HEK293T (cell line): ENCODE measurements at regions not wholly inside any gene's neighbourhood (a gene's known extent, or its start where the extent isn't known, plus 50 kb on each side); places are given as distances from the start of the nearest gene placed in this dataset.
"Not testable (repeated sequence)": the region's sequence is repeated elsewhere in the genome, so short reads cannot be mapped to it uniquely, and the experiment has no call there.

Experiments used
- CTCF ChIA-PET: fragments of 350-600 bp; formaldehyde crosslinking; extraction: SDS; loops from one replicate; lab custom pipeline; 2021; ENCODE audit warnings: antibody characterized with exemption, inconsistent platforms; lab: Yijun Ruan, JAX
- POLR2A ChIA-PET: fragments of 350-600 bp; formaldehyde crosslinking; extraction: SDS; loops from one replicate; lab custom pipeline; 2020; ENCODE audit warnings: antibody characterized with exemption, inconsistent platforms; lab: Yijun Ruan, JAX
- DNase-seq: peaks from one replicate; pipeline ENCODE4 v3.0.0; 2012; ENCODE audit warnings: mixed read lengths; ENCODE audit errors: extremely low spot score
- ARNT ChIP-seq: fragments of 450-650 bp; IDR thresholded peaks from 2 replicates; pipeline ENCODE4 v1.6.1; 2017; ENCODE audit warnings: mild to moderate bottlenecking
- BHLHE40 ChIP-seq: fragments of 450-650 bp; IDR thresholded peaks from 2 replicates; pipeline ENCODE4 v1.6.1; 2016; ENCODE audit warnings: mild to moderate bottlenecking, moderate library complexity, borderline replicate concordance
- CTBP1 ChIP-seq: fragments of 450-650 bp; IDR thresholded peaks from 2 replicates; pipeline ENCODE4 v1.6.1; 2016; ENCODE audit warnings: borderline replicate concordance
- ELF4 ChIP-seq: fragments of 450-650 bp; IDR thresholded peaks from 2 replicates; pipeline ENCODE4 v1.6.1; 2017; ENCODE audit warnings: antibody characterized with exemption
- FOXA1 ChIP-seq: fragments of 450-650 bp; IDR thresholded peaks from 2 replicates; pipeline ENCODE4 v1.6.1; 2016; ENCODE audit warnings: mild to moderate bottlenecking
- FOXK2 ChIP-seq: fragments of 450-650 bp; IDR thresholded peaks from 2 replicates; pipeline ENCODE4 v1.6.1; 2016; ENCODE audit warnings: mild to moderate bottlenecking
- FOXM1 ChIP-seq: fragments of 450-650 bp; IDR thresholded peaks from 2 replicates; pipeline ENCODE4 v1.6.1; 2017; ENCODE audit warnings: mild to moderate bottlenecking, borderline replicate concordance
- HDGF ChIP-seq: fragments of 450-650 bp; IDR thresholded peaks from 2 replicates; pipeline ENCODE4 v1.6.1; 2017; ENCODE audit warnings: antibody characterized with exemption, borderline replicate concordance
- L3MBTL2 ChIP-seq: fragments of 450-650 bp; conservative IDR thresholded peaks from 2 replicates; pipeline ENCODE4 v1.6.1; 2016; ENCODE audit warnings: mild to moderate bottlenecking
- LEF1 ChIP-seq: fragments of 450-650 bp; IDR thresholded peaks from 2 replicates; pipeline ENCODE4 v1.6.1; 2017; ENCODE audit warnings: mild to moderate bottlenecking, borderline replicate concordance
- NFRKB ChIP-seq: fragments of 450-650 bp; IDR thresholded peaks from 2 replicates; pipeline ENCODE4 v1.6.1; 2016; ENCODE audit warnings: mild to moderate bottlenecking, moderate library complexity
- SP1 ChIP-seq: fragments of 450-650 bp; IDR thresholded peaks from 2 replicates; pipeline ENCODE4 v1.6.1; 2017
- SUZ12 ChIP-seq: fragments of 450-650 bp; IDR thresholded peaks from 2 replicates; pipeline ENCODE4 v1.6.1; 2016; ENCODE audit warnings: mild to moderate bottlenecking
- TARDBP ChIP-seq: fragments of 450-650 bp; IDR thresholded peaks from 2 replicates; pipeline ENCODE4 v1.6.1; 2016
- ZNF384 ChIP-seq: fragments of 450-650 bp; IDR thresholded peaks from 2 replicates; pipeline ENCODE4 v1.6.1; 2016
- TF ChIP-seq, protein P1 (sequence below): fragments of 450-650 bp; IDR thresholded peaks from 2 replicates; pipeline ENCODE4 v1.6.1; 2016

DNA sequence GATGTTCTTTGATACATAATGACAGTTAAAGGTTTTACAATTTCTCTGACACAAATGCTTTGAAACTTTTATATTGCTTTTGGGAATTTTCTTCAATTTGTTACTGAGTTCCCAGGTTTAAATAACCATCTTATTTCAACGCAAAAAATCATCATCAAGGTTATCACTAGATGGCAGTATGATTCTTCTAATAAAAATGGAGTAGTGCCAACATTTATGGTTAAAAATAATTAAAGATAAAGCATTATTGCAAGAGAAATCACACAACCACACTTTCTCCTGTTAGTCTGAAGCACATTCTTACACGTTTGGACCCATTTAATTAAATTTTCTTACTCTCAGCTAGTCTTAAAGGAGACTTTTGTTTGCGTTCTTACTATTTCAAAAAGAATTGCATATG, 611.3 kb upstream of the CPXCR1 start:
- no peak for DNase-seq
- CTCF ChIA-PET, result no interaction called here
- no peak for TF ChIP-seq FOXA1
- TF ChIP-seq TARDBP, result no peak
- no peak for TF ChIP-seq HDGF
- no peak for TF ChIP-seq L3MBTL2
- no peak for TF ChIP-seq FOXK2
- TF ChIP-seq FOXM1, result no peak
- TF ChIP-seq, protein P1, sequence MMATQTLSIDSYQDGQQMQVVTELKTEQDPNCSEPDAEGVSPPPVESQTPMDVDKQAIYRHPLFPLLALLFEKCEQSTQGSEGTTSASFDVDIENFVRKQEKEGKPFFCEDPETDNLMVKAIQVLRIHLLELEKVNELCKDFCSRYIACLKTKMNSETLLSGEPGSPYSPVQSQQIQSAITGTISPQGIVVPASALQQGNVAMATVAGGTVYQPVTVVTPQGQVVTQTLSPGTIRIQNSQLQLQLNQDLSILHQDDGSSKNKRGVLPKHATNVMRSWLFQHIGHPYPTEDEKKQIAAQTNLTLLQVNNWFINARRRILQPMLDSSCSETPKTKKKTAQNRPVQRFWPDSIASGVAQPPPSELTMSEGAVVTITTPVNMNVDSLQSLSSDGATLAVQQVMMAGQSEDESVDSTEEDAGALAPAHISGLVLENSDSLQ, result no peak
- no peak for TF ChIP-seq BHLHE40
- TF ChIP-seq LEF1, result no peak
- TF ChIP-seq ZNF384, result no peak
- POLR2A ChIA-PET, result no interaction called here

- CTCF ChIA-PET, result no interaction called here
- POLR2A ChIA-PET, result no interaction called here
- no peak for DNase-seq
- TF ChIP-seq SUZ12 (no peak), HDGF (no peak), FOXA1 (no peak), ARNT (no peak), BHLHE40 (no peak), CTBP1 (no peak), FOXM1 (no peak), ZNF384 (no peak), LEF1 (no peak), TARDBP (no peak), ELF4 (no peak), NFRKB (no peak), FOXK2 (no peak), SP1 (no peak), L3MBTL2 (no peak)
- TF ChIP-seq, protein P1, result no peak
Observed at GRCh38 chrX:88136328-88136727, 610.7 kb upstream of the CPXCR1 start.

DNA sequence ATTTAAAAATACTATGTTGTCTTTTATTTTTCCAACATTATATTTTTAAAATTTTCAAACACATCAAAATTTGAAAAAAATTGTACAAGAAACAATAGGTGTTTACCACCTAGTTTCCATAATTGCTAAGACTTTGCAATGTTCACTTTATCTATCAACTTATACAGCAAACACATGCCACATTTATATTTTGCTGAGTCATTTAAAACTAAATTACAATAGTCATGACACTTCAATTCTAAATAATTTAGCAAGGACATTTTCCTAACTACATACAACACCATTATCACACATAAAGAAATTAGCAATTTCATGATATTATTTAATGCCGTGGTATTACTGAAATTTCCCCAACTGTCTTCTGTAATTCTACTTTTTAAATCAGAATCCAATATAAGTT, 600.4 kb upstream of the CPXCR1 start:
- CTCF ChIA-PET, result no interaction called here
- POLR2A ChIA-PET, result no interaction called here
- DNase-seq, result no peak
- TF ChIP-seq BHLHE40 (no peak), FOXA1 (no peak), ZNF384 (no peak), FOXM1 (no peak), NFRKB (no peak), L3MBTL2 (no peak), LEF1 (no peak), SUZ12 (no peak), TARDBP (no peak)

DNA sequence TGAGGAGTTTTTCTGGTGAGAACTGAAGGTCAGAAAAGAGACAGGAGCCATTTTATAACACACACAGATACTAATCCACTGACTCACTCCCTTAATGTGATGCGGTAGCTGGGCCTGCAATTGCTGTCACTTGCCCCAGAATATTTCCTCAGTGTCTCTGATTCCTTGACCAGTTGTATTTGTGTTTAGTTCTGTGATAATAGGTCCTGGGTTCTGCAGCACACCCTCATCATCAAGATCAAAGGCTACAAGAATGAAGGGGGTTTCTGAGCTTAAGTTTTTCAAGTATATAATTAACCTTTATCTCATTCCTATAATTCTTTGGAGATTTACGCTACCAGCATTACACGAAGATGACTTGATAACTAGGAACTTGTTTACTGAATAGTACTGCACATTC, 576.5 kb upstream of the CPXCR1 start:
- POLR2A ChIA-PET, result no interaction called here
- CTCF ChIA-PET, result no interaction called here
- TF ChIP-seq ELF4, result no peak
- no peak for TF ChIP-seq BHLHE40
- no peak for TF ChIP-seq FOXK2
- TF ChIP-seq LEF1, result no peak
- no peak for TF ChIP-seq HDGF
- TF ChIP-seq FOXA1, result no peak
- TF ChIP-seq L3MBTL2, result no peak
- no peak for TF ChIP-seq ZNF384
- DNase-seq, result no peak

DNA sequence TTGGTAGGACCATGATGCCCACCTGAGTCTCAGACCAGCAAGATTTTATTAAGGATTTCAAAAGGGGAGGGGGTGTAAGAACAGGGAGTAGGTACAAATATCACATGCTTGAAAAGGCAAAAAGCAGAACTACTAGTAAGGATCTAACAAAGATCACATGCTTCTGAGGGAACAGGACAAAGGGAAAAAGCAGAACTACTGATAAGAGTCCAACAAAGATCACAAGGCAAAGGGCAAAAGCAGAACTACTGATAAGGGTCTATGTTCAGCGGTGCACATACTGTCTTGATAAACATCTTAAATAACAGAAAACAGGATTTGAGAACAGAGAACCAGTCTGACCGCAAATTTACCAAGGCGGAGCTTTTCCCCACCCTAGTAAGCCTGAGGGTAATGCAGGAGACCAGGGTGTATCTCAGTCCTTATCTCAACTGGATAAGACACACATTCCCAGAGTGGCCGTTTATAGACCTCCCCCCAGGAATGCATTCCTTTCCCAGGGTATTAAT, 573.0 kb upstream of the CPXCR1 start:
- DNase-seq, CTCF ChIA-PET, POLR2A ChIA-PET: not testable (repeated sequence)

DNA sequence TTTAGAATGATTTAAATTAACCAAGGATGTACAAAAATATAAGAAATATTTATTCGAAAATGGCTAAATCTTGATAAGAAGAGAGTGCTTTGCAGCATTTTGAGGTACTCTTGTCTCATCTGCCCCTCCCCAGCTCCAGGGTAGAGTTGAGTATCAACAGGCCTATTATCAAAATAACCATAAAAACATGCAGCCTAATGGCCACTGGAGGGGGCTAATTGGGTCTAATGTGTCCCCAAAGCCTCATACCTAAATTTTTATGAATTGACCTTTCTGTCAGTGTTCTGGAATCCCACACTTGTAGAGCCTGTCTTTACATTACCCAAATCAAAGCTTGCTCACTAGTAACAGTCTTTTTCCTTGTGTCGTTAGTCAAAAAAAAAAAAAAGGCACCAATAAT, 544.9 kb upstream of the CPXCR1 start:
- DNase-seq, result no peak
- TF ChIP-seq FOXA1, result no peak
- TF ChIP-seq CTBP1, result no peak
- TF ChIP-seq FOXK2, result no peak
- no peak for TF ChIP-seq ZNF384
- TF ChIP-seq SUZ12, result no peak
- TF ChIP-seq ARNT, result no peak
- no peak for TF ChIP-seq L3MBTL2
- CTCF ChIA-PET, result no interaction called here
- POLR2A ChIA-PET, result no interaction called here

DNA sequence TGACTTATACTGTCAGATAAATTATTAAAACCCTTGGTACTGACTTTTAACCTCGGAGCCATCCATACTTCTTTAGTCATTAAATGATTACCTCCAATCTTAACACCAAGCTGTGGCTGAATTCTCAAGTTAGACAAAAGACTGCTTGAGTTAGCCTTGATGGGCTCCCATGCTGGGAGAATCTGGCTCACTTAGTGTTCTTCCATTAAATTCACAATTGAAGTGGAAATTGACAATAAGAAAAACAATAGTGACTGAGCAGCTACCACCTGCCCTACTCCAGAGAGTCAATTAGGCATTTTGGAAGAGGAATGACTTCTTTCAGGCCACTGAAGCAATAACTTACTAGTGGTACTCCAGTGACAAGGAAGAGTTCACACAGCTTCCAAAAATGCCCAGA, 503.0 kb upstream of the CPXCR1 start:
- ChIA-PET POLR2A (no interaction called here), CTCF (no interaction called here)
- no peak for TF ChIP-seq L3MBTL2
- TF ChIP-seq CTBP1, result no peak
- no peak for TF ChIP-seq BHLHE40
- no peak for TF ChIP-seq HDGF
- TF ChIP-seq ELF4, result no peak
- no peak for TF ChIP-seq SUZ12
- no peak for TF ChIP-seq ARNT
- no peak for TF ChIP-seq FOXK2
- no peak for TF ChIP-seq NFRKB
- no peak for TF ChIP-seq ZNF384
- TF ChIP-seq TARDBP, result no peak
- TF ChIP-seq, protein P1, result no peak
- no peak for TF ChIP-seq SP1
- TF ChIP-seq FOXA1, result no peak
- TF ChIP-seq FOXM1, result no peak
- DNase-seq, result no peak
